ENCODE measurements at regions not wholly inside any gene's neighbourhood (a gene's known extent, or its start where the extent isn't known, plus 50 kb on each side); places are given as distances from the start of the nearest gene placed in this dataset.

DNA sequence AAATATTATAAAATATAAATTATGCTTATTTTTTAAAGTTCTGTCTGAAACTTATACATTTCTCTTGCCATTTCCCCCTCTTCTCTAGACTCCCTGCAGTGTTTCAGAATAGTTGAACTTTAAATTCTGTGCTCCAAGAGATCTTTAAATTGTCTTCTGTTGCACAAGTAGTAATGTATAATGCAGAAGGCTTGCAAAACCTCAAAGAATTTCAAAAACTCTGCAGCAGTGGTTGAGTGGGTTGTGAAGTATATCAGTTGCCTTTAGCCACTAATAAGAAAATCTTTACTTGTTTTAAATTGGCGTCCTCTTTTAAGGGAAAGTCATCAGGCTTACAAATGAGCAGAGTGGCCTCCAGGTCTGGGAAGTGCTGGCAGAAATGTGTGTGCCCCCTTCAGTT is 1153.3 kb upstream of the PABPC4L start:
- no peak for DNase-seq
- Histone ChIP-seq H3K27ac (no peak overlapping the region), H3K4me3 (no peak overlapping the region), H3K36me3 (no peaks in the 10 kb centered on the region), H3K27me3 (no peaks in the 10 kb centered on the region), H3K9me3 (no peaks in the 10 kb centered on the region), H3K4me1 (no peaks in the 10 kb centered on the region)
- intact Hi-C loops (cut with DNase I): no loop called here
- TF ChIP-seq, protein P1, sequence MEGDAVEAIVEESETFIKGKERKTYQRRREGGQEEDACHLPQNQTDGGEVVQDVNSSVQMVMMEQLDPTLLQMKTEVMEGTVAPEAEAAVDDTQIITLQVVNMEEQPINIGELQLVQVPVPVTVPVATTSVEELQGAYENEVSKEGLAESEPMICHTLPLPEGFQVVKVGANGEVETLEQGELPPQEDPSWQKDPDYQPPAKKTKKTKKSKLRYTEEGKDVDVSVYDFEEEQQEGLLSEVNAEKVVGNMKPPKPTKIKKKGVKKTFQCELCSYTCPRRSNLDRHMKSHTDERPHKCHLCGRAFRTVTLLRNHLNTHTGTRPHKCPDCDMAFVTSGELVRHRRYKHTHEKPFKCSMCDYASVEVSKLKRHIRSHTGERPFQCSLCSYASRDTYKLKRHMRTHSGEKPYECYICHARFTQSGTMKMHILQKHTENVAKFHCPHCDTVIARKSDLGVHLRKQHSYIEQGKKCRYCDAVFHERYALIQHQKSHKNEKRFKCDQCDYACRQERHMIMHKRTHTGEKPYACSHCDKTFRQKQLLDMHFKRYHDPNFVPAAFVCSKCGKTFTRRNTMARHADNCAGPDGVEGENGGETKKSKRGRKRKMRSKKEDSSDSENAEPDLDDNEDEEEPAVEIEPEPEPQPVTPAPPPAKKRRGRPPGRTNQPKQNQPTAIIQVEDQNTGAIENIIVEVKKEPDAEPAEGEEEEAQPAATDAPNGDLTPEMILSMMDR (IDR thresholded peaks at IDR 0.05): no peak
- TF ChIP-seq POLR2A (IDR thresholded peaks at IDR 0.05): no peak
- 78 to 79% methylated on average over 1 of the region's 1 CpG for WGBS, 2 donors

DNA sequence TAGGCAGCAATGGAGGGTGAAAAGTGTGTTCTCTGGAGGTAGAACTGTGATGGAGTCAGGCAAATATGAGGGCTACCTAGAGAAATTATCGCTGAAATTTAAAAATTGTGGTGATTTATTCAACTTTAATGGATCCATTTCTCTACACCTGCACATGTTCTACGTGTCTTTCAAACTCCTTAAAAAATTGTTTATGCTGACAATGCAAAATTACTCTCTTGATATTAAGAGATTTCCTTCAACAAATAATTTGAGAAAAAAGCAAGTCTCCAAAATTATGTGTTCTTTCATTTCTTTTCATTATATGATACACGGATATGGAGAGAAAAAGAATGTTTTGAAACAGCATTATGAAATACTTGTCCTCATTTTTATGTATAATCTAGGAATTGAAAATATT is 1151.4 kb upstream of the PABPC4L start:
- H3K9me3 ChIP-seq: no peaks in the 10 kb centered on the region
- H3K27ac ChIP-seq: no peak overlapping the region
- intact Hi-C loops (cut with DNase I): no loop called here
- DNase-seq: no peak
- TF ChIP-seq POLR2A (IDR thresholded peaks at IDR 0.05): no peak
- H3K36me3 ChIP-seq: no peaks in the 10 kb centered on the region
- H3K4me1 ChIP-seq: no peaks in the 10 kb centered on the region
- WGBS, 2 donors: 66 to 82% methylated on average over 3 of the region's 3 CpGs
- H3K4me3 ChIP-seq: no peak overlapping the region
- H3K27me3 ChIP-seq: no peaks in the 10 kb centered on the region

DNA sequence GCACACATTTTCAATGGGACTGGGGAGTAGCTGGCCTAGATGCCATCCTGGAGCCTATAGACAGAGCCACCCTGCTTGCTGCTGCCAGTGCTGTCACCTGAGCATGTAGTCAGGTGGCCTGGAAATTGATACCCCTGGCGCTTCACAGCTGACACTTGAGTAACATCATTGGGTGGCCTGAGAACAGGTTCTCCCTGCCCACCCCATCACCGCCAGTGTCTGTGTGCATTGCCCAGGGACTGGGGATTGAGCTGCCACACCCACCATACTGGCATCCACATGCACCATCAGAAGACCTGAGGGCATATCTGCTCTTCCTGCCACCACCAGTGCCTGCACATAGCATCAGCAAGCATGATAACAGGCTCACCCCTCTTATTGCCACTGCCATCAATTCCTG is 1142.9 kb upstream of the PABPC4L start:
- TF ChIP-seq POLR2A (IDR thresholded peaks at IDR 0.05): no peak
- TF ChIP-seq, protein P1 (IDR thresholded peaks at IDR 0.05): no peak
- WGBS, 2 donors: 100% methylated on average over 1 of the region's 2 CpGs; no CpG with 5 or more reads in 1 of the 2 donors
- Histone ChIP-seq H3K36me3 (no peaks in the 10 kb centered on the region), H3K4me3 (no peak overlapping the region), H3K9me3 (peaks cover 0 to 7% (median 0%) of the 10 kb centered on the region in 3 donors), H3K27ac (no peak overlapping the region), H3K4me1 (no peaks in the 10 kb centered on the region), H3K27me3 (no peaks in the 10 kb centered on the region)
- DNase-seq: no peak
- intact Hi-C loops (cut with DNase I): no loop called here

DNA sequence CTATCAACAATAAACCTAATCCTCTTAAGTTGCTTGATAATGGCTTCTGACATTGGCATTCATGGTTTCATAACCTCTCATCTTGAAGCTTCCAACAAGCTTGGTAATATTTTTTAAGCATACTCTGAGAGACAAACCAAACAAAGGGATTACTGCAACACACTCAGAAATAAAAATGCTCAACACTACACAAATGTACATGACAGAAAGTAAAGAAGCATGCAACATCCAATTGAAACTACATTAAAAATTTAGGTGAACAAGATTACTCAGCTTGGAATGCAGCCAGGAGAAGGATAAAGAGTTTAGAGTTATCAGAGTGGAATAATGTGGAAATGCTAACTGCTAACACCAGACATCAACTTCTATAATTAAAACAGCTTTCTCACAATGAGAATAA is 1136.6 kb upstream of the PABPC4L start:
- Histone ChIP-seq H3K36me3 (no peaks in the 10 kb centered on the region), H3K27me3 (no peaks in the 10 kb centered on the region), H3K4me3 (no peak overlapping the region), H3K27ac (no peak overlapping the region), H3K4me1 (no peaks in the 10 kb centered on the region), H3K9me3 (no peaks in the 10 kb centered on the region)
- DNase-seq: no peak
- TF ChIP-seq, protein P1 (IDR thresholded peaks at IDR 0.05): no peak
- TF ChIP-seq POLR2A (IDR thresholded peaks at IDR 0.05): no peak
- intact Hi-C loops (cut with DNase I): no loop called here

DNA sequence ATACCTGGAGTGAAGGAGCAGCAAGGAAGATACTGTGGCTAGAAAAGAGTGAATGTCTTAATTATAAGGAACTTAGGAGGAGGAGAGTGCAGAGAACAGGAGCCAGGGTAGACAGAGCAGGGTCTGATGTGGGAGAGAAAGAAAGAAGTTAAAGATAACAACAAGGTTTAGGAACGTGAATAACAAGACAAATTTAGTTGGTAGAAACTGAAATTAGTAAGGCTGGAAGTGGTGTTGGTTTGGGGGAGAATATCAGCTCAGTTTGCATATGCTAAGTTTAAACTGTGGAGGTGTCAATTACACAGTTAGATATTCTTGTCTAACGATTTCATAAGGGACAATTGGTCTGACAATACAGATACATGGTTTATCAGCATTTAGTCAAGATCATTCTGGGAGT is 1123.7 kb upstream of the PABPC4L start:
- DNase-seq: no peak
- TF ChIP-seq POLR2A (IDR thresholded peaks at IDR 0.05): no peak
- TF ChIP-seq, protein P1 (IDR thresholded peaks at IDR 0.05): no peak
- WGBS, 2 donors: 30 to 43% methylated on average over 2 of the region's 2 CpGs
- intact Hi-C loops (cut with DNase I): no loop called here
- Histone ChIP-seq H3K36me3 (no peaks in the 10 kb centered on the region), H3K4me1 (no peaks in the 10 kb centered on the region), H3K27ac (no peak overlapping the region), H3K27me3 (no peaks in the 10 kb centered on the region), H3K9me3 (peaks cover 0 to 9% (median 0%) of the 10 kb centered on the region in 3 donors), H3K4me3 (no peak overlapping the region)

DNA sequence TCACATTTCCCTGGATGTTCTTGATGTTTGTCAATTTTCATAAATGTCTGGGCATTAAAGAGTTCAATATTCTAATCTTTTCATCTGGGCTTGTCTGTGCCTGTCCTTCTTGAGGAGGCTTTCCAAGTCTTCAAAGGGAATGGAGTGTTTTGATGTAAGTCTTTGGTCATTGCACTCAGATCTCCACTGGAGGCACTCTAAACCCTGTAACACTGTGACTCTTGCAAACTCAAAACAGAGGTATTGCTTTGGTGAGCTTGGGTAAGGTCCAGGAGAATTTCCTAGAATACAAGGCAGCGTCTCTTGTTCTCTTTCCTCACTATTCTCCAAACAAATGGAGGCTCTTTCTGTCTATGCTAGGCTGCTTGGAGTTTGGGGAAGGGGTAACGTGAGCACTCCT is 1118.1 kb upstream of the PABPC4L start:
- H3K36me3 ChIP-seq: no peaks in the 10 kb centered on the region
- no peaks in the 10 kb centered on the region for H3K27me3 ChIP-seq
- 79 to 96% methylated on average over 2 of the region's 2 CpGs for WGBS, 2 donors
- intact Hi-C loops (cut with DNase I): no loop called here
- TF ChIP-seq POLR2A (IDR thresholded peaks at IDR 0.05): no peak
- TF ChIP-seq, protein P1 (IDR thresholded peaks at IDR 0.05): no peak
- no peak overlapping the region for H3K27ac ChIP-seq
- no peaks in the 10 kb centered on the region for H3K4me1 ChIP-seq
- no peak overlapping the region for H3K4me3 ChIP-seq
- H3K9me3 ChIP-seq: peaks cover 0 to 15% (median 0%) of the 10 kb centered on the region in 3 donors
- no peak for DNase-seq
